Glutamatergic neuron (in vitro differentiated cells): ENCODE measurements at regions not wholly inside any gene's neighbourhood (a gene's known extent, or its start where the extent isn't known, plus 50 kb on each side); places are given as distances from the start of the nearest gene placed in this dataset.

Source experiments
- DNase-seq: peaks from one replicate; pipeline ENCODE4 v3.0.0; 2022
- H3K27ac Mint-ChIP-seq: one replicate; pipeline ENCODE4 v1.8.0; 2020; ENCODE audit warnings: mild to moderate bottlenecking, mixed read lengths, inconsistent platforms; ENCODE audit not compliant: unreplicated experiment
- H3K27me3 Mint-ChIP-seq: one replicate; pipeline ENCODE4 v1.8.0; 2020; ENCODE audit warnings: mild to moderate bottlenecking, moderate library complexity, mixed read lengths, inconsistent platforms; ENCODE audit not compliant: unreplicated experiment
- H3K36me3 Mint-ChIP-seq: one replicate; pipeline ENCODE4 v1.8.0; 2020; ENCODE audit warnings: mild to moderate bottlenecking, mixed read lengths, inconsistent platforms; ENCODE audit not compliant: unreplicated experiment
- H3K4me1 Mint-ChIP-seq: one replicate; pipeline ENCODE4 v1.8.0; 2020; ENCODE audit warnings: mild to moderate bottlenecking, low read depth, mixed read lengths, inconsistent platforms; ENCODE audit not compliant: unreplicated experiment
- H3K4me3 Mint-ChIP-seq: one replicate; pipeline ENCODE4 v1.8.0; 2020; ENCODE audit warnings: mild to moderate bottlenecking, mixed read lengths, inconsistent platforms; ENCODE audit not compliant: unreplicated experiment
- H3K9me3 Mint-ChIP-seq: one replicate; pipeline ENCODE4 v1.8.0; 2020; ENCODE audit warnings: mild to moderate bottlenecking, moderate library complexity, mixed read lengths, inconsistent platforms; ENCODE audit not compliant: unreplicated experiment
- TF ChIP-seq, protein P1 (sequence below): fragments of 200-600 bp; sonication (generic); IDR thresholded peaks from one replicate; pipeline ENCODE4 v1.5.0; 2021; ENCODE audit not compliant: partially characterized antibody, unreplicated experiment

DNA sequence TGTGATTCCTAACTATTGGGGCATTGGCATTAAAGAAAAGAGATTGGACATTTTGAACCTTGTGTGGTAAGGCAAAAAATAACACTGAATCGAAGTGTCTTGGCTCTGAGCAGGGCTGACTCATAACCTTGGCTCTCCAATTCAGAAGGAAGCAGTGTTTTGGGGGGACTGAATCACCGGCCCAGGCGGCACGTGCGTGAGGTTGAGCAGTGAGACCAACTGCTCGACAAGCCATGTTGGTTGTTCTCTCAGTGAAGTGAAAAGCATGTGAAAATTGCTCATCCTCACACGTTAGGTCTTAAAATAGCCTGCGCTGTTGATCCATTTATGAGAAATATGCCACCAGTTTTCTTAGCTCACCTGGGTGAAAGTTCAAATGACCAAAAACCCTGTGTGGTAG, 137.8 kb upstream of the SPACA1 start:
- H3K4me3 Mint-ChIP-seq: no peak overlapping the region
- no peak for DNase-seq
- H3K4me1 Mint-ChIP-seq: peaks cover 27% of the 10 kb centered on the region
- TF ChIP-seq, protein P1, sequence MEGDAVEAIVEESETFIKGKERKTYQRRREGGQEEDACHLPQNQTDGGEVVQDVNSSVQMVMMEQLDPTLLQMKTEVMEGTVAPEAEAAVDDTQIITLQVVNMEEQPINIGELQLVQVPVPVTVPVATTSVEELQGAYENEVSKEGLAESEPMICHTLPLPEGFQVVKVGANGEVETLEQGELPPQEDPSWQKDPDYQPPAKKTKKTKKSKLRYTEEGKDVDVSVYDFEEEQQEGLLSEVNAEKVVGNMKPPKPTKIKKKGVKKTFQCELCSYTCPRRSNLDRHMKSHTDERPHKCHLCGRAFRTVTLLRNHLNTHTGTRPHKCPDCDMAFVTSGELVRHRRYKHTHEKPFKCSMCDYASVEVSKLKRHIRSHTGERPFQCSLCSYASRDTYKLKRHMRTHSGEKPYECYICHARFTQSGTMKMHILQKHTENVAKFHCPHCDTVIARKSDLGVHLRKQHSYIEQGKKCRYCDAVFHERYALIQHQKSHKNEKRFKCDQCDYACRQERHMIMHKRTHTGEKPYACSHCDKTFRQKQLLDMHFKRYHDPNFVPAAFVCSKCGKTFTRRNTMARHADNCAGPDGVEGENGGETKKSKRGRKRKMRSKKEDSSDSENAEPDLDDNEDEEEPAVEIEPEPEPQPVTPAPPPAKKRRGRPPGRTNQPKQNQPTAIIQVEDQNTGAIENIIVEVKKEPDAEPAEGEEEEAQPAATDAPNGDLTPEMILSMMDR: no peak
- H3K27ac Mint-ChIP-seq: no peak overlapping the region
- H3K9me3 Mint-ChIP-seq: peaks cover 3% of the 10 kb centered on the region
- H3K36me3 Mint-ChIP-seq: no peaks in the 10 kb centered on the region
- H3K27me3 Mint-ChIP-seq: no peaks in the 10 kb centered on the region

DNA sequence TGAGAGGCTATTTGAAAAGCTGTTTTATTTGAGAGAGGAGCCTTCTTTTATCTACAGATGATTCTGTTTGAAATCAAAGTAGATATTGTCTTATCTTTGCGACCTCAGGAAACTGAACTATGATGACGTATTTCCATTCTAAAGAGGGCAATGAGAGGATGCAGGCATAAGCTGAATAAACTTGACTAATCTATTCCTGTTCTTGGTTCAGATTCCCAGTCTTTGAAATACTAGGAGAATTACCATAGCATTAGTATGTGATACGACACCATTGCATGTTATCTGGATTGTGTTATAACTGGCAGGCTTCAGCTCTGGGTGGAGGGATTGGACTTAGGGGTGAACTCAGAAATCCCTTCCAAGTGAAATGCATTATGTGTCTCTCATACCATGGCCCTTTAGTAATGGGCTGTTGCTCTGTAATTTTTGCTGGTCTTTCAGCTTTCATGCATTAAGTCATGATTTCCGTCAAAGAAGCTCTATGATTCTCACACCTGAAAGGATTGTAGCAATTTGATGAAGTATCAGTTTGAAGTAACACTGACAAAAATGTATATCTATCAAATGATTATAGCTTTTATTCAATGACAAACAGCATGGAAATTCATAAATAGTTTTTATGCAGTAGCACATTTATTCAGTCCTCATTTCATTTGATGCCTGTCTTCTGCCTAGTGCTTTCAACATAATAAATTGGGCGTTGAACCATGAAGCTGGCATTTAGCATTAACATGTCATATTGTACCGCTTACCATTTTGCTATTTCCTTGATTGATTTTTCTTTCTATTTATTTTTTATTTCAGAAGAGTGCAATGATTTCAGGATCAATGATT, 138.4 kb upstream of the SPACA1 start:
- TF ChIP-seq, protein P1: no peak
- H3K4me3 Mint-ChIP-seq: no peak overlapping the region
- DNase-seq: no peak
- no peak overlapping the region for H3K27ac Mint-ChIP-seq
- no peaks in the 10 kb centered on the region for H3K27me3 Mint-ChIP-seq
- no peaks in the 10 kb centered on the region for H3K36me3 Mint-ChIP-seq
- peaks cover 31% of the 10 kb centered on the region for H3K4me1 Mint-ChIP-seq
- peaks cover 3% of the 10 kb centered on the region for H3K9me3 Mint-ChIP-seq

DNA sequence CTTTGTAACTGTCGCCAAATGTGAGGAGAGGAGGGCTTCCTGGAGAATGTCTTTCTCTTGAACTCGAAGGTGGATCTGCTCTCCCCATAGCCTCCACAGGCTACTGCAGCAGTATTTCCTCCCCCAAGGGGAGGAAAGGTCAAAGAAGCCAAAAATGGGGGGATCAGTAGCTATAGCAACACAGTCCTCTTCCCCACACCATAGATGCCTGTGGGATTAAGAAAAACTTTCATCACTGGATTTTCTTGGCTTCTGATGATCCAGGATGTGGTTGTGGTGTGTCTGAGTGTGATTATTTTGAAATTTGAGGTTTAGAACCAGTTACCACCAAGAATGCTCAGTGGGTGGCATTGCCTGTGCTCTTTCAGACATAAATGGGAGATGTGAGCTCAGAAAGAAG, 140.1 kb upstream of the SPACA1 start:
- H3K9me3 Mint-ChIP-seq: peaks cover 3% of the 10 kb centered on the region
- H3K27ac Mint-ChIP-seq: no peak overlapping the region
- H3K36me3 Mint-ChIP-seq: no peaks in the 10 kb centered on the region
- no peak for DNase-seq
- TF ChIP-seq, protein P1: no peak
- H3K4me1 Mint-ChIP-seq: peaks cover 40% of the 10 kb centered on the region
- no peaks in the 10 kb centered on the region for H3K27me3 Mint-ChIP-seq
- no peak overlapping the region for H3K4me3 Mint-ChIP-seq

DNA sequence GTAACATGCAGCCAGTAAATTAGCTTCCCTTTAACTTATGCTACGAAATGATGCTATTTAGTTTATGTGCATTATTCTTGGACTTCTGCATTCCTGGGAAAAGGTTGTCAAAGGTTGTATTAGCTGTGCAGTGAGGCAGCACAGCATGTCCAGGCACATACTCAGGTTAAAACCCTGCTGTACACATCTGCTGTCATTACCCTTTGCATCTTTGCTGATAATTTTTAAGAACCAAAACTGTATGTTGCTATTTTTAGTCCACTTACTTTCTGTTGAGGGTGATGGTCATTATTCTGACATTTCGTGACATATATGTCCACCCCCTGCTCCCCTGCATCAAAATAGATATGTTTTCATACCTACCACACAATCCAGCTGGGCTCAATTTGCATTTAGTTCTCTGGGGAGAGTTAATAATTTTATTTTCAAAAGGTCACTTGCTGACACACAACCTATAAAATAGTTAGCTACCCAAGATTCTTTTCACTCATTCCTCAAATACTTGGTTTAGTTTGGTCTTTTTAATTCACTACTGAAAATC, 142.5 kb upstream of the SPACA1 start:
- H3K27ac Mint-ChIP-seq: peak overlapping the region; percentile 76
- peak overlapping the region; percentile 40 for H3K4me3 Mint-ChIP-seq
- TF ChIP-seq, protein P1: no peak
- no peaks in the 10 kb centered on the region for H3K27me3 Mint-ChIP-seq
- H3K9me3 Mint-ChIP-seq: peaks cover 9% of the 10 kb centered on the region
- peaks cover 47% of the 10 kb centered on the region for H3K4me1 Mint-ChIP-seq
- H3K36me3 Mint-ChIP-seq: no peaks in the 10 kb centered on the region
- no peak for DNase-seq

DNA sequence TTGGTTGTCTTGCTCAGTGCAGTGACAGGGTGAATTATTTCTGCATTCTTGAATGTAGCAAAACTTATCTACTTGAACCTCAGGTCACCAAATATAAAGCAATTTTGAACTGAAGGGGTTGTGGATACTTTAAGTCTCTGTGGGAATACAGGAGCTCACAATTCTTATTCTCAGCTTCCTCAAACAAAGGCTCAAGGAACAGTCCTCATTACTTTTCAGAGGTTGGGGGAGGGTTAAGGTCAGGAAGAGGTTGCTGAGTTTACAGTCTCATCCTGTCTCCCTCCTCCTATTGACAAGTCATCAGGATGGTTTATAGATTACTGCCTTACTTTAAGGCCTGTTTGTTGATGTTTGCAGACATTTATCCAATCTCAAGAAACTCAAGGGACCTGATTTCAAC, 143.6 kb upstream of the SPACA1 start:
- peaks cover 47% of the 10 kb centered on the region for H3K4me1 Mint-ChIP-seq
- no peaks in the 10 kb centered on the region for H3K27me3 Mint-ChIP-seq
- H3K4me3 Mint-ChIP-seq: peak overlapping the region; percentile 61
- peaks cover 9% of the 10 kb centered on the region for H3K9me3 Mint-ChIP-seq
- TF ChIP-seq, protein P1: no peak
- H3K36me3 Mint-ChIP-seq: no peaks in the 10 kb centered on the region
- DNase-seq: no peak
- peak overlapping the region; percentile 81 for H3K27ac Mint-ChIP-seq
